NB4 (cell line): ENCODE measurements at regions not wholly inside any gene's neighbourhood (a gene's known extent, or its start where the extent isn't known, plus 50 kb on each side); places are given as distances from the start of the nearest gene placed in this dataset.

Experiments
- DNase-seq: peaks from one replicate; pipeline ENCODE4 v3.0.0; 2010; ENCODE audit warnings: low read depth
- H3K4me3 ChIP-seq: one replicate; pipeline ENCODE4 v1.5.1; 2011; ENCODE audit warnings: mild to moderate bottlenecking, low read depth, low read length, moderate library complexity
- MYC ChIP-seq: IDR thresholded peaks from 2 replicates; pipeline ENCODE4 v1.6.1; 2011; ENCODE audit warnings: low read depth, low read length
- POLR2A ChIP-seq: IDR thresholded peaks from 2 replicates; pipeline ENCODE4 v1.6.1; 2011; ENCODE audit warnings: mild to moderate bottlenecking; ENCODE audit not compliant: insufficient read length; ENCODE audit errors: extremely low read depth
- TF ChIP-seq, protein P1 (sequence below): IDR thresholded peaks from 2 replicates; pipeline ENCODE4 v1.6.1; 2011; ENCODE audit warnings: low read depth, low read length
- TF ChIP-seq, protein P2 (sequence below): IDR thresholded peaks from one replicate; pipeline ENCODE4 v1.5.1; 2012; ENCODE audit warnings: low read depth, low read length

DNA sequence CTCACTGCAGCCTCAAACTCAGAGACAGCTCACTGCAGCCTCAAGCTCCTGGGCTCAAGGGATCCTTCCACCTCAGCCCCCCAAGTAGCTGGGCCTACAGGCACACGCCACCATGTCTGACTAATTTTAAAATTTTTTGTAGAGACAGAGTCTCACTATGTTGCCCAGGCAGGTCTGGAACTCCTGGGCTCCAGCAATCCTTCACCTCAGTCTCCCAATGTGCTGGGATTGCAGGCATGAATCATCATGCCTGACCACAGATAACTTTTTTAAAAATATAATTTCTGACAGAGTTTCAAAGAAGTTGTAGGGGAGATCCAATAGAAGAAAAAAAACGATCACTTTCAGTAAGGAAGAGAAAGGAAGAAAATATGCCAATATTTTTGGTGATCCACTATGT lies 189.7 kb upstream of the CDKN3 start:
- TF ChIP-seq, protein P1, sequence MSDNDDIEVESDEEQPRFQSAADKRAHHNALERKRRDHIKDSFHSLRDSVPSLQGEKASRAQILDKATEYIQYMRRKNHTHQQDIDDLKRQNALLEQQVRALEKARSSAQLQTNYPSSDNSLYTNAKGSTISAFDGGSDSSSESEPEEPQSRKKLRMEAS = no peak
- no peak for TF ChIP-seq MYC
- TF ChIP-seq, protein P2, sequence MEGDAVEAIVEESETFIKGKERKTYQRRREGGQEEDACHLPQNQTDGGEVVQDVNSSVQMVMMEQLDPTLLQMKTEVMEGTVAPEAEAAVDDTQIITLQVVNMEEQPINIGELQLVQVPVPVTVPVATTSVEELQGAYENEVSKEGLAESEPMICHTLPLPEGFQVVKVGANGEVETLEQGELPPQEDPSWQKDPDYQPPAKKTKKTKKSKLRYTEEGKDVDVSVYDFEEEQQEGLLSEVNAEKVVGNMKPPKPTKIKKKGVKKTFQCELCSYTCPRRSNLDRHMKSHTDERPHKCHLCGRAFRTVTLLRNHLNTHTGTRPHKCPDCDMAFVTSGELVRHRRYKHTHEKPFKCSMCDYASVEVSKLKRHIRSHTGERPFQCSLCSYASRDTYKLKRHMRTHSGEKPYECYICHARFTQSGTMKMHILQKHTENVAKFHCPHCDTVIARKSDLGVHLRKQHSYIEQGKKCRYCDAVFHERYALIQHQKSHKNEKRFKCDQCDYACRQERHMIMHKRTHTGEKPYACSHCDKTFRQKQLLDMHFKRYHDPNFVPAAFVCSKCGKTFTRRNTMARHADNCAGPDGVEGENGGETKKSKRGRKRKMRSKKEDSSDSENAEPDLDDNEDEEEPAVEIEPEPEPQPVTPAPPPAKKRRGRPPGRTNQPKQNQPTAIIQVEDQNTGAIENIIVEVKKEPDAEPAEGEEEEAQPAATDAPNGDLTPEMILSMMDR = no peak

DNA sequence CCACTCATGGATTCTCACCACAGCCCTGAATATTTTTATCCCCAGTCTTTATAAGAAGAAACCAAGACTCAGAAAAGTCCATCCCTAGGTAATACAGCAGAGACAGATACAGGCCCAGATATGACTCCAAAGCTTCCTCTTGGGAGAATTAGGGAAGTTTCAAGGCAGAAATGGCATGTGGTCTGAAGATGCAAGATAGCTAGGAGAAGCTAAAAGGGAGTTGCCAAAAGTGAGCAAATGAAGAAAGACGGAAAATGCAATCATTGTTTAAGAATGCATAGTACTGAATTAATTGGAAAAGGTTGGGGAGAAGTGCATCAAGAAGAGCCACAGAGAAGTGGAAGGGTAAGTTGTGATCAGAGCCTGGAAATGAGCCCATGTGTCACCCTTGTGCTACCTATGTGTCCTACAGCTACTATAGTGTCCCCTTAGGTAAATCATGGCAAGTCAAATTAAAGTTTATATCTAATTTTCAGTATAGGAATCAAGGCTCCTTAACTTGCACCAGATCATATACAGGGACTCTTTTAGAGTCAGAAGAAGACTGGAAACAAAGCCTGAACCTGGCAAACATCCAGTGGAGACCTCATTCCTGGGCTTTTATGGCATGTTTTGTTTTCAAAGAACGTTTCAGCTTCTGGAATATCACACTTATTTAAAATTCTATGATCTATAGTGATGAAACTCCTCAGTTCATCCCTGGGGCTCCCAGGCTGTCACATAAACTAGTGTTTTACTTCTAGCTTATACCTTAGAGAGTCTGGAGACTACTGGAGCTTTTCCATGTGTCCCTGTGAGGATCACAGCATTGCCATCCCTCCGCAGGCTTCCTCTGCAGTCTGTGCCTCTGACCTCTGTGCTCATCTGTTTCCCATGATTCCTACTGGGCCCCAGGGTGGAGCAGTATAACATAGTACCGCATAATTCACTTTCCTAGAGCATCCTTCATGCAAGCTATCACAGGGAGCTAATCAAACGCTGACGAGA lies 189.0 kb upstream of the CDKN3 start:
- no peak for TF ChIP-seq POLR2A
- TF ChIP-seq, protein P2 = no peak
- TF ChIP-seq, protein P1 = no peak
- TF ChIP-seq MYC = no peak
- DNase-seq = no peak
- no peak overlapping the region for H3K4me3 ChIP-seq

More for the DNA sequence above, 189.7 kb upstream of the CDKN3 start:
- H3K4me3 ChIP-seq = no peak overlapping the region
- DNase-seq = no peak

DNA sequence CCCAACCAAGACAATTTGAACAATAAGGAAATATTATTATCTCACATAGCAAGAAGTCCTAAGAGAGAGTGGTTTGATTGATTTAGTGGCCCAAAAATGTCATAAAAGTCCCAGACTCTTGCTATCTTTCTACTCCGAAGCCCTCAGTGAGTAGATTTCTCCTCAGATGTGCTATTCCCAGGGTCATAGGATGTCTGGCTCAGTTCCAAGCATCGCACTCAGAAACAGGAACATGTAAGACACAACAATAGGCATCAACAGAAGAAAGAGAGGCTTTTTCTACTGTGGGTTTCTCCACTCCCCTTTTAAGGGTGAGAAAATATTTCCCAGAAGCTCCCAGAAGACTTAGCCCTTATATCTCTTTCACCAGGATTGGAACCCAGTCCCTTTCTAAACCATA lies 188.1 kb upstream of the CDKN3 start:
- DNase-seq = no peak
- H3K4me3 ChIP-seq = no peak overlapping the region
- no peak for TF ChIP-seq POLR2A
- TF ChIP-seq, protein P2 = no peak
- no peak for TF ChIP-seq MYC
- TF ChIP-seq, protein P1 = no peak

DNA sequence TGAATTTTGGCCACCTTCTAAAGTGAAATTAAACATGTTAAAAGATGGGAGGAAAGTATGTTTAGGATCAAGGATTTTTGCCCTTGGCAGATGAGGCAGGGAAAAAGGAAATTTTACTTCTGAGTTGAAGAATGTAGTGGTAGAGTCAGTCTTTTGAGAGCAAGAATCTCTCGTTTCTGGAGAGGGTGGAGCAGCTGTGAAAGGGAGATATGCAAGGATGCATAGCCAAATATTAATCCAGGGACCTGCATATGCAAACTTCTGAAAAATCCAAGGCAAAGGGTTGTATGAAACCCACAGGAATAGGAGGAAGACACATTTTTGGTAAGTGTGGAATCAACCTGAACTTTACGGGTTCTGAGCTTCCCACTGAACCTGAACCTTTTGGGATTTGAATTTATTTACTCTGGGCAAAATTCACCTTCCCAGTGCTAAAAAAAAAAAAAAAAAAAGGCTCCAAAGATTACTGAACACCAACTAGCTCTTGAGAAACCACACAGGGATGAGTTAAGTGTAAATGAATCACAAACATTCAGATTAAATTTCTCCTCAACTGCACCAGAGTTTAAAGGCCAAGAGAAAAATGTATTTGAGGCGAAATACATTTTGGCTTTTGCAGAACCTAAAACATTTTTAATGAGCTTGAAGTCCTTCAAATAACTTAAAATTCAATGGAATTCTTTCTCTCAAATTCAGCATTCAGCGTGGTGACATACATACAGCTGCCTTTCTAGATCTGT lies 187.1 kb upstream of the CDKN3 start:
- TF ChIP-seq POLR2A (no peak), MYC (no peak)
- TF ChIP-seq, protein P2 = no peak
- TF ChIP-seq, protein P1 = no peak
- no peak for DNase-seq
- no peak overlapping the region for H3K4me3 ChIP-seq

DNA sequence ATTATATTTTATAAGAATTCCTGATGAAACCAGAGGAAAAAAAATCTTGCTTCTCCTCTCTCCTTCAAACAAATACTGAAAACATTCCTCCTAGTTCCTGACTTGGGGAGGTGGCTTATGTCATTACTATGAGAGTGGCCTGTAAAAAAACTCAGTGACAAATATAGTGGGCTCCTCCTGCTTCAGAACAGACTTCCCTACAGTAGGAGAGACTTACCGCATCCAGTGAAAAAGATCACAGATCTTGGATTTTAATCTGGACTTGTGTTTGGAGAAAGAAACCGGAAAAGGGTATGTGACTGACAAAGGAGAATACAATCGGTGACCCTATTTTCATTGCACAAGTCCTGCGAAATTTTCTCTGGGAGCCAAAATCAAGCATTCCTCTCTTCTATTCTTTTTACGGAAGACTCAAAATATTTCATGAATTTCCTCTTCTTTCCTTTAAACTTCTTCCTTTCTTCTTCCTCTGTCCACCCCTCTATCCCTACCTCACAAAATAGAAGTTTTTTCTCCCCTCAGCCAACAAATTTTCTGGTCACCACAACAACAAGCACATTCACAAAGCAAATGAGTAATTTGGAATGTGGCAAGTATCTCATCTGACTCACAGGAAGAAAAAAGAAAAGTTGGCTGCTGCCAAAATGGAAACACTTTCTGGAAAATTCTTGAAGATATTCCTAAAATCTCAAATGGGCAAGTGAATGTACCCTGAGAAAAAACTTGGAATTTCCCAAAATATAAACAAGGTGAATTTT lies 185.1 kb upstream of the CDKN3 start:
- H3K4me3 ChIP-seq = no peak overlapping the region
- DNase-seq = no peak
- TF ChIP-seq MYC (no peak), POLR2A (no peak)
- TF ChIP-seq, protein P1 = no peak
- TF ChIP-seq, protein P2 = no peak
